Adrenal gland (tissue), 9 donors: ENCODE measurements at regions not wholly inside any gene's neighbourhood (a gene's known extent, or its start where the extent isn't known, plus 50 kb on each side); places are given as distances from the start of the nearest gene placed in this dataset.

Experiments
- DNase-seq, 7 donors: peaks; one replicate each; pipeline ENCODE4 v3.0.0-alpha.2; 2019 to 2020
- H3K27ac ChIP-seq, 5 donors: fragments of 200-600 bp; sonication (generic) in 4 of 5; 1 replicate in 3 of 5; 2 replicates in 2 of 5; pipeline versions ENCODE4 v1.5.1 to v1.8.0; 2016 to 2020; ENCODE audit warnings: mild to moderate bottlenecking in 1 of 5
- H3K27me3 ChIP-seq: fragments of 200-600 bp; 2 replicates; pipeline ENCODE4 v1.8.0; 2021
- H3K36me3 ChIP-seq, 2 donors: fragments of 200-600 bp; replicated peaks in 1 of 2; 1 replicate in 1 of 2; 2 replicates in 1 of 2; pipeline versions ENCODE4 v1.5.1 to v1.8.0; 2018 to 2022
- H3K4me1 ChIP-seq, 2 donors: fragments of 200-600 bp; replicated peaks in 1 of 2; 1 replicate in 1 of 2; 2 replicates in 1 of 2; pipeline versions ENCODE4 v1.5.1 to v1.8.0; 2018 to 2021
- H3K4me3 ChIP-seq, 4 donors: fragments of 200-600 bp; sonication (generic) in 3 of 4; one replicate each; pipeline ENCODE4 v1.5.1; 2016 to 2018
- H3K9me3 ChIP-seq, 3 donors: fragments of 200-600 bp; sonication (generic) in 1 of 3; replicated peaks in 1 of 3; 1 replicate in 2 of 3; 2 replicates in 1 of 3; pipeline versions ENCODE4 v1.5.1 to v1.8.0; 2016 to 2021
- CTCF ChIP-seq, 6 experiments: fragments of 450-650 bp in 4 of 6; fragments of 200-600 bp in 2 of 6; sonication (generic) in 1 of 6; IDR thresholded peaks; 1 replicate in 5 of 6; 2 replicates in 1 of 6; pipeline versions ENCODE4 v1.5.1 to v1.8.0; 2016 to 2021; ENCODE audit warnings: antibody characterized with exemption in 6 of 6, mild to moderate bottlenecking in 2 of 6, moderate library complexity in 1 of 6
- POLR2A ChIP-seq, 2 donors: fragments of 450-650 bp; IDR thresholded peaks; one replicate each; pipeline ENCODE4 v1.6.1; 2017; ENCODE audit warnings: antibody characterized with exemption in 2 of 2, mild to moderate bottlenecking in 2 of 2, moderate library complexity in 1 of 2
- WGBS, 4 donors: extraction: QIAGEN DNeasy Blood & Tissue Kit in 2 of 4; methylation state at CpG; one replicate each; pipeline versions ENCODE4 v1.1.5 to v1.1.7; 2013 to 2017; 5-methylcytosine and 5-hydroxymethylcytosine counted together
- intact Hi-C, 2 donors: fragments of 100-400 bp; cut with DNase I; formaldehyde crosslinking; loops; one replicate each; pipeline versions ENCODE4 v1.14.1 to v1.15.0; 2022 to 2023
- donor health status: healthy with polysubstance abuse.
- donor health status: Bipolar disorder and iron deficiency.
- donor health status: DM: yes; HTN: yes; CAD: no.
- donor health status: DM: no; HTN: no; CAD: no.
- donor health status: DM: no; HTN: no; CAD: no.

GRCh38 chr5:3896098-3896497 lies 300.5 kb downstream of the IRX1 start:
- Histone ChIP-seq H3K36me3 (no peaks in the 10 kb centered on the region), H3K9me3 (no peaks in the 10 kb centered on the region), H3K4me1 (no peaks in the 10 kb centered on the region), H3K27ac (no peak overlapping the region), H3K4me3 (no peak overlapping the region), H3K27me3 (no peaks in the 10 kb centered on the region)
- TF ChIP-seq CTCF (IDR thresholded peaks at IDR 0.05) = no peak
- TF ChIP-seq POLR2A (IDR thresholded peaks at IDR 0.05) = no peak
- 68 to 92% (median 79%) methylated on average over 5 of the region's 5 CpGs for WGBS, 4 donors
- intact Hi-C loops = no loop called here
- no peak for DNase-seq

- H3K36me3 ChIP-seq = no peaks in the 10 kb centered on the region
- no peak overlapping the region for H3K4me3 ChIP-seq
- DNase-seq = no peak
- 65 to 71% (median 69%) methylated on average over 5 of the region's 5 CpGs for WGBS, 4 donors
- H3K27ac ChIP-seq = no peak overlapping the region
- no peaks in the 10 kb centered on the region for H3K4me1 ChIP-seq
- TF ChIP-seq POLR2A (IDR thresholded peaks at IDR 0.05) (no peak), CTCF (IDR thresholded peaks at IDR 0.05) (no peak)
- intact Hi-C loops = no loop called here
- H3K9me3 ChIP-seq = no peaks in the 10 kb centered on the region
- no peaks in the 10 kb centered on the region for H3K27me3 ChIP-seq
Observed at GRCh38 chr5:3899093-3899492, 303.5 kb downstream of the IRX1 start.

GRCh38 chr5:3904584-3904983 lies 309.0 kb downstream of the IRX1 start:
- Histone ChIP-seq H3K27ac (no peak overlapping the region), H3K9me3 (no peaks in the 10 kb centered on the region), H3K4me1 (no peaks in the 10 kb centered on the region), H3K36me3 (no peaks in the 10 kb centered on the region), H3K4me3 (no peak overlapping the region), H3K27me3 (no peaks in the 10 kb centered on the region)
- no peak for DNase-seq
- intact Hi-C loops = no loop called here
- no peak for TF ChIP-seq POLR2A (IDR thresholded peaks at IDR 0.05)
- TF ChIP-seq CTCF (IDR thresholded peaks at IDR 0.05) = no peak
- WGBS, 4 donors = 80 to 89% (median 87%) methylated on average over 4 to 8 of the region's 8 CpGs

- Histone ChIP-seq H3K9me3 (no peaks in the 10 kb centered on the region), H3K4me1 (no peaks in the 10 kb centered on the region), H3K27ac (no peak overlapping the region), H3K36me3 (no peaks in the 10 kb centered on the region), H3K27me3 (no peaks in the 10 kb centered on the region), H3K4me3 (no peak overlapping the region)
- DNase-seq = no peak
- no peak for TF ChIP-seq CTCF (IDR thresholded peaks at IDR 0.05)
- no peak for TF ChIP-seq POLR2A (IDR thresholded peaks at IDR 0.05)
- 75 to 82% (median 79%) methylated on average over 7 of the region's 7 CpGs for WGBS, 4 donors
- intact Hi-C loops = no loop called here
Observed at GRCh38 chr5:3905031-3905430, 309.4 kb downstream of the IRX1 start.
